ENCODE measurements at regions not wholly inside any gene's neighbourhood (a gene's known extent, or its start where the extent isn't known, plus 50 kb on each side); places are given as distances from the start of the nearest gene placed in this dataset.
"Not testable (repeated sequence)": the region's sequence is repeated elsewhere in the genome, so short reads cannot be mapped to it uniquely, and the experiment has no call there.

DNA sequence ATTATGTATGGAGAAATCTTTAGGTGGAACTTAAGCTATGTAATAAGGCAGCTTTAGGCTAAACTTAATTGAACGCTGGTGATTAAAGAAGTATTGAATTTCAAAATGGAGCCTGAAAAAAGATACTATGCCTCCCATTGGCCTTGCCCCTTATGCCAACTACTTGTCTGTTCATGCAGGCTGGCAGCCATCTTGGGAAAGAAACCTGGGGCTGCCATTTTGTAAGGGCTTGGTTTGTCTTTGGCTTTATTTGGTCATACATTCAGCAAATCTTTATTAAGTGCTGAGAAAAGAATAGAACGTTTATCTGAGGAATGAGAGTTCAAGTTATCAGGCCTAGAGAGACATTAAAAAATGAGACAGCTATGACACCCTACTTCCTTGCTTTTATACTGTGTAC, 231.3 kb downstream of the KCNE4 start:
- no peak overlapping the region for H3K4me3 ChIP-seq
- no peak for DNase-seq (ENCODE audit: extremely low spot score)
- intact Hi-C loops (cut with DNase I), result no loop called here
- no peak for TF ChIP-seq POLR2A (IDR thresholded peaks at IDR 0.05; ENCODE audit: low read depth)
- no peak for TF ChIP-seq EP300 (IDR thresholded peaks at IDR 0.05)
- TF ChIP-seq POLR2AphosphoS5 (IDR thresholded peaks at IDR 0.05), result no peak
- TF ChIP-seq, protein P1, sequence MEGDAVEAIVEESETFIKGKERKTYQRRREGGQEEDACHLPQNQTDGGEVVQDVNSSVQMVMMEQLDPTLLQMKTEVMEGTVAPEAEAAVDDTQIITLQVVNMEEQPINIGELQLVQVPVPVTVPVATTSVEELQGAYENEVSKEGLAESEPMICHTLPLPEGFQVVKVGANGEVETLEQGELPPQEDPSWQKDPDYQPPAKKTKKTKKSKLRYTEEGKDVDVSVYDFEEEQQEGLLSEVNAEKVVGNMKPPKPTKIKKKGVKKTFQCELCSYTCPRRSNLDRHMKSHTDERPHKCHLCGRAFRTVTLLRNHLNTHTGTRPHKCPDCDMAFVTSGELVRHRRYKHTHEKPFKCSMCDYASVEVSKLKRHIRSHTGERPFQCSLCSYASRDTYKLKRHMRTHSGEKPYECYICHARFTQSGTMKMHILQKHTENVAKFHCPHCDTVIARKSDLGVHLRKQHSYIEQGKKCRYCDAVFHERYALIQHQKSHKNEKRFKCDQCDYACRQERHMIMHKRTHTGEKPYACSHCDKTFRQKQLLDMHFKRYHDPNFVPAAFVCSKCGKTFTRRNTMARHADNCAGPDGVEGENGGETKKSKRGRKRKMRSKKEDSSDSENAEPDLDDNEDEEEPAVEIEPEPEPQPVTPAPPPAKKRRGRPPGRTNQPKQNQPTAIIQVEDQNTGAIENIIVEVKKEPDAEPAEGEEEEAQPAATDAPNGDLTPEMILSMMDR (IDR thresholded peaks at IDR 0.05), result no peak
- no peaks in the 10 kb centered on the region for H3K9me3 ChIP-seq
- WGBS, result 65% methylated on average over 2 of the region's 2 CpGs
- no peaks in the 10 kb centered on the region for H3K4me1 ChIP-seq
- H3K27me3 ChIP-seq, result no peaks in the 10 kb centered on the region
- no peaks in the 10 kb centered on the region for H3K36me3 ChIP-seq
- no peak overlapping the region for H3K27ac ChIP-seq (replicated peaks in 1 of 4)

DNA sequence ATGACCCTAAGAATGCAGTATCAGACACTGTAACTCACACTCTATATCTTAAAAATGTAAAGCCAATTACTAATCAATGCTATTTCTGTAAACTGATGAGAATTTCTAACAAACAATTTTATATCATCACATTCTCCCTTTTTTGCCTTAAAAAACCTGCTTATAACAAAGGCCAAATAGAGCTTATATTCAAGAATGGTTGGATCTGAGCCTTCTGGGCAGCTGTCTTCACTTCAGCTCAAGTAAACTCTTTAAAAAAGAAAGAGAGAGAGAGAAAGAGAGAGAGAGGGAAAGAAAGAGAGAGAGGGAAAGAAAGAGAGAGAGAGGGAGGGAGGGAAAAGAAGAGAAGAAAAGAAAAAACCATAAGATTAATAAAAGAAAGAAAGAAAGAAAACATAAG, 231.8 kb downstream of the KCNE4 start:
- no peaks in the 10 kb centered on the region for H3K4me1 ChIP-seq
- no peak overlapping the region for H3K4me3 ChIP-seq
- no peak for DNase-seq (ENCODE audit: extremely low spot score)
- H3K9me3 ChIP-seq, result no peaks in the 10 kb centered on the region
- no peaks in the 10 kb centered on the region for H3K36me3 ChIP-seq
- no peak overlapping the region for H3K27ac ChIP-seq (replicated peaks in 1 of 4)
- no peaks in the 10 kb centered on the region for H3K27me3 ChIP-seq
- intact Hi-C loops (cut with DNase I), result no loop called here
- no peak for TF ChIP-seq POLR2A (IDR thresholded peaks at IDR 0.05; ENCODE audit: low read depth)
- TF ChIP-seq, protein P1 (IDR thresholded peaks at IDR 0.05), result no peak
- TF ChIP-seq POLR2AphosphoS5 (IDR thresholded peaks at IDR 0.05), result no peak
- no peak for TF ChIP-seq EP300 (IDR thresholded peaks at IDR 0.05)

DNA sequence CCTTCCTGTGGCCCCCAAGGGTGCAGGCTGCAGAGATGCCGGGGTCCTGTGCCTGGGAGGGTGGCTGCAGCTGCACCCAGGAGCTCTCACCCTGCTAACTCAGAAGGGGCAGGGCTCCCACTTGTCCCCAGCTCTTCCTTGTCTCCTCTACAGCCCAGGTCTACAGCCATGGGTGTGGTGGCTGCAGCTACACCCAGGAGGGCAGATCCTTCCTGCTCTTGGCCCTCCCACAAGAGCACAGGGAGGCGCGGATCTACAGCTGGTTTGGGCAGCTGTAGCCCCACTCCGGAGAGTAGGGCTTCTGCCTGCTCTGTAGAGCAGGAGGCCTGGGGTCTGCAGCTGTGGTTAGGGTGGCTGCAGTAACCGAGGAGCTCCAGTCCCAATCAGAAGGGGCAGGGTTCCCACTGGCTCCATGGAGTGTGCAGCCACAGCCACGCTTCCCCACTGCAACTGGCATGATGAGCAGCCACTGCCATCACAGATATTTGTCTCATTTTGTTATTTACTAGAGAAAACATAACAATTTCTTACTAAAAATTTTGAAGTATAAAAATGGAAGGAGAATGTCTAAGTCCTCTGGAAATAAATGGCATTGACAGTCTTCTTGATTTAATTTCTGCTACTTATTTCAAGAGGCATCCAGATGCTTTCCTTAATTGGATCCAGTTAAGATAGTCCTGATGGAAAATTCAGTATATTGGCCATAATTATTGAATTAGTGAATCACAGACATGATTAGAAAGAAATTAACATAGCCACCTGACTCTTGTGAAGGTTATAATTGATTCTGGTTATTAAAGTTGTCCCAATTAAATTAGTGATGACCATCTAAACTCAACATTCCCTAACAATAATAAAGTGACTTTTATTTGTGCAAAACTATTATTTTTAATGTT, 233.6 kb downstream of the KCNE4 start:
- WGBS, result 89% methylated on average over 3 of the region's 6 CpGs

DNA sequence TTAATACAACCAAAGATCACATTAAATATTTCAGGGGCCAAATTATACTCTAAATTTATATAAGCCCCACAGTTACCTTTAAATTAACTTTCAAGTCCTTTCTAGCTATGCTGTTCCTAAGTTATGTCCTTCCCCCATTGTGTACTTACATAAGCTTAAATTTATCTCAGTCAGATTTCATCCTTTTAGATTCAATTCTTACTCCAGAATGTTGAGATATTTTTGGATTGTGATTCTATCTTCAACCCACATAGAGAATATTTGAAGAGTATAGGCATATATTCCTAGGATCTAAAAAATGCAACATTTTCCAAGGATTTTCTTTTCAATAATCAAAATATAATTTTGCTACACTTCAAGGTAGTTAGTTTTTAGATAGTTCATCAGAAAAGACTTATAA, 242.8 kb downstream of the KCNE4 start:
- Histone ChIP-seq H3K4me3 (no peak overlapping the region), H3K27ac (replicated peaks in 1 of 4) (no peak overlapping the region), H3K4me1 (no peaks in the 10 kb centered on the region), H3K36me3 (no peaks in the 10 kb centered on the region), H3K27me3 (no peaks in the 10 kb centered on the region), H3K9me3 (no peaks in the 10 kb centered on the region)
- intact Hi-C loops (cut with DNase I), result no loop called here
- no peak for DNase-seq (ENCODE audit: extremely low spot score)
- TF ChIP-seq POLR2A (IDR thresholded peaks at IDR 0.05; ENCODE audit: low read depth) (no peak), EP300 (IDR thresholded peaks at IDR 0.05) (no peak), POLR2AphosphoS5 (IDR thresholded peaks at IDR 0.05) (no peak)
- TF ChIP-seq, protein P1 (IDR thresholded peaks at IDR 0.05), result no peak

More for the DNA sequence above, 233.6 kb downstream of the KCNE4 start:
- Histone ChIP-seq H3K36me3 (no peaks in the 10 kb centered on the region), H3K9me3 (no peaks in the 10 kb centered on the region), H3K4me1 (no peaks in the 10 kb centered on the region), H3K27ac (replicated peaks in 1 of 4) (no peak overlapping the region), H3K27me3 (no peaks in the 10 kb centered on the region), H3K4me3 (no peak overlapping the region)
- intact Hi-C loops (cut with DNase I), result no loop called here
- TF ChIP-seq EP300 (IDR thresholded peaks at IDR 0.05) (no peak), POLR2A (IDR thresholded peaks at IDR 0.05; ENCODE audit: low read depth) (no peak)
- no peak for DNase-seq (ENCODE audit: extremely low spot score)

DNA sequence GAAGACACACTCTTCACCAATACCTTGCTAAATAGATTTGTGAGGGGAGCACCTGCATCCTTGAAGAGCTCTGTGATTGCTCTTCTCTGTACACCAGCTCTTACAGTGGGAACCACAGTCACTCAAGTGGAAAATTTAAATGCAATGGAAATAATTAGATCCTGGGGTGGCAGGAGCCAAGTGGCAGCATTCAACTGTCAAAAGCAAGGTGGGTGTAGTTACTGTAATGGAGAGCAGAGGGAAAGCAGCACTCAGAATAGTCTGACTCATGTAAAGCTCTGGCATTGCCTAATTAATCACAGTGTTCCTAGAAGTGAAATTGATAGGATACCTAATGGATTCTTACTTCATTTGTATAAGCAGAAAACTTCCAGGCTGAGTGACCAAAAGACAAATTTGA, 245.8 kb downstream of the KCNE4 start:
- intact Hi-C loops (cut with DNase I), result no loop called here
- H3K36me3 ChIP-seq, result no peaks in the 10 kb centered on the region
- H3K27ac ChIP-seq (replicated peaks in 1 of 4), result no peak overlapping the region
- TF ChIP-seq POLR2A (IDR thresholded peaks at IDR 0.05; ENCODE audit: low read depth) (no peak), POLR2AphosphoS5 (IDR thresholded peaks at IDR 0.05) (no peak), EP300 (IDR thresholded peaks at IDR 0.05) (no peak)
- TF ChIP-seq, protein P1 (IDR thresholded peaks at IDR 0.05), result no peak
- H3K4me1 ChIP-seq, result no peaks in the 10 kb centered on the region
- H3K4me3 ChIP-seq, result no peak overlapping the region
- H3K9me3 ChIP-seq, result no peaks in the 10 kb centered on the region
- H3K27me3 ChIP-seq, result no peaks in the 10 kb centered on the region
- DNase-seq (ENCODE audit: extremely low spot score), result no peak

DNA sequence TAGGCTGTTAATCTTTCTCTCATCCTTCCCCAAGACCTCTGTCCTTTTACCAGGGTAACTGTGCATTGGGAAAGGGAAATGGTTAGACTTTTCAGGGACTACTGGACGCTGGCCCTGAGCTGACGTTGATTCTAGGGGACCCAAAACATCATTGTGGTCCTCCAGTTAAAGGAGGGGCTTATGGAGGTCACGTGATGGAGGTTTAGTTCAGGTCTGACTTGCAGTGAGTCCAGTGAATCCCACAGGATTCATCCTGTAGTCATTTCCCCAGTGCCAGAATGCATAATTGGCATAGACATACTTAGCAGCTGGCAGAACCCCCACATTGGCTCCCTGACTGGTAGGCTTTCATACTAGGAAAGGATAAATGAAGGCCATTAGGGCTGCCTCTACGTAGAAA, 246.3 kb downstream of the KCNE4 start:
- H3K4me3 ChIP-seq; DNase-seq (ENCODE audit: extremely low spot score); H3K9me3 ChIP-seq; H3K36me3 ChIP-seq; H3K27ac ChIP-seq (replicated peaks in 1 of 4); H3K4me1 ChIP-seq; H3K27me3 ChIP-seq; intact Hi-C loops (cut with DNase I): not testable (repeated sequence)
- WGBS, result 82% methylated on average over 2 of the region's 4 CpGs
